ENCODE measurements at regions not wholly inside any gene's neighbourhood (a gene's known extent, or its start where the extent isn't known, plus 50 kb on each side); places are given as distances from the start of the nearest gene placed in this dataset.

DNA sequence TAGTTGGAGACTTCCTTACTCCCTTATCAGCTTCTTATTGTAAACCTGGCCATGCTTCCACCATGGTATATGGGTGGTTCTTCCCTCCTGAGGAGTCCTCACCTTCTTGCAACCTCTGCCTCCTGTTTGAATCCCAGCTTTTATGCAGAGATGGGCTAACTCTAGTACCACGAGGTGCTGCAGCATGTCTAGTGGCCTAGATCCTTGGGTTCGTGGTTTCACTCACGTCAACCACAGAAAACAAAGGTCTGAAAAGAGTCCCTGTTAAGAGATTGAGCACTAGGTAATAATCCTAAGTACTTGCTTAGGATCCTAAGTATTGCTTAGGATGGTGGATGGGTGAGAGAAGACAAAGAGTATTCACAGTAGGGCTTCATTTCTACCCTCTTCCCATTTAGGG is 133.7 kb downstream of the FCRL5 start:
- Histone ChIP-seq H3K9ac (ENCODE audit: extremely low read depth, low read length, poor library complexity, severe bottlenecking) (no peak overlapping the region), H3K27ac (ENCODE audit: low read depth, low read length) (no peak overlapping the region), H3K4me1 (ENCODE audit: control insufficient read depth, insufficient read depth, low read length) (no peaks in the 10 kb centered on the region), H3K9me3 (ENCODE audit: control insufficient read depth, low read length) (peaks cover 3% of the 10 kb centered on the region), H3K4me3 (ENCODE audit: low read length) (no peak overlapping the region), H3K36me3 (ENCODE audit: control insufficient read depth, insufficient read depth, low read length) (no peaks in the 10 kb centered on the region), H3K27me3 (ENCODE audit: control insufficient read depth, insufficient read depth, low read length, poor library complexity, severe bottlenecking) (no peaks in the 10 kb centered on the region)
- TF ChIP-seq, protein P1, sequence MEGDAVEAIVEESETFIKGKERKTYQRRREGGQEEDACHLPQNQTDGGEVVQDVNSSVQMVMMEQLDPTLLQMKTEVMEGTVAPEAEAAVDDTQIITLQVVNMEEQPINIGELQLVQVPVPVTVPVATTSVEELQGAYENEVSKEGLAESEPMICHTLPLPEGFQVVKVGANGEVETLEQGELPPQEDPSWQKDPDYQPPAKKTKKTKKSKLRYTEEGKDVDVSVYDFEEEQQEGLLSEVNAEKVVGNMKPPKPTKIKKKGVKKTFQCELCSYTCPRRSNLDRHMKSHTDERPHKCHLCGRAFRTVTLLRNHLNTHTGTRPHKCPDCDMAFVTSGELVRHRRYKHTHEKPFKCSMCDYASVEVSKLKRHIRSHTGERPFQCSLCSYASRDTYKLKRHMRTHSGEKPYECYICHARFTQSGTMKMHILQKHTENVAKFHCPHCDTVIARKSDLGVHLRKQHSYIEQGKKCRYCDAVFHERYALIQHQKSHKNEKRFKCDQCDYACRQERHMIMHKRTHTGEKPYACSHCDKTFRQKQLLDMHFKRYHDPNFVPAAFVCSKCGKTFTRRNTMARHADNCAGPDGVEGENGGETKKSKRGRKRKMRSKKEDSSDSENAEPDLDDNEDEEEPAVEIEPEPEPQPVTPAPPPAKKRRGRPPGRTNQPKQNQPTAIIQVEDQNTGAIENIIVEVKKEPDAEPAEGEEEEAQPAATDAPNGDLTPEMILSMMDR (conservative IDR thresholded peaks at IDR 0.05): no peak
- H3K36me3 Mint-ChIP-seq (ENCODE audit: low read depth): no peaks in the 10 kb centered on the region
- peaks cover 11% of the 10 kb centered on the region for H3K27me3 Mint-ChIP-seq (ENCODE audit: insufficient read depth)
- H3K27ac Mint-ChIP-seq: no peak overlapping the region
- no peaks in the 10 kb centered on the region for H3K9me3 Mint-ChIP-seq
- WGBS, 2 experiments (ENCODE audit: insufficient coverage in 1 of 2, insufficient read length in 1 of 2): 89 to 100% methylated on average over 1 to 3 of the region's 3 CpGs
- H3K4me1 Mint-ChIP-seq: no peaks in the 10 kb centered on the region
- DNase-seq: no peak
- no peak overlapping the region for H3K4me3 Mint-ChIP-seq

DNA sequence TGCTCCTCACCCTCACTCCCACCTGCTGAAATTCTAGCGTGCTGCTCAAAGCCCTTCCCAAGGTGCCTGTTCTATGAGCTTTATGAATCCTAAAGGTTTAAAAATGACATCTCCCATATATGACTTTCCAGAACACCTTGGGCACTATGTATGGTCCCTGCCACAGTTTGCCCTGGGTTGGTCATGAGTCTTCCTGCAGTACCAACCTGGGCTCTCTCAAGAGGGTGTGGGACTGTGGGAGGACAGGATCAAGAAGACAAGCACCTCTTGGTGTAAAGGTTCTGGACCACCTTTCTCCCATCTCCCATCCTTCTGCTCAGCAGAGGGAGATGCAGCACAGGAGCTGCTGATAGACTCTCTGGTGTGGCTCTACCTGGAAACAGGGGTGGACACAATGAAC is 134.1 kb downstream of the FCRL5 start:
- no peaks in the 10 kb centered on the region for H3K36me3 Mint-ChIP-seq (ENCODE audit: low read depth)
- no peaks in the 10 kb centered on the region for H3K27me3 ChIP-seq (ENCODE audit: control insufficient read depth, insufficient read depth, low read length, poor library complexity, severe bottlenecking)
- no peak overlapping the region for H3K27ac ChIP-seq (ENCODE audit: low read depth, low read length)
- TF ChIP-seq, protein P1 (conservative IDR thresholded peaks at IDR 0.05): no peak
- whole genome bisulfite sequencing, 2 experiments (ENCODE audit: insufficient coverage in 1 of 2, insufficient read length in 1 of 2): 76 to 83% methylated on average over 1 of the region's 1 CpG
- H3K9me3 Mint-ChIP-seq: no peaks in the 10 kb centered on the region
- H3K4me1 Mint-ChIP-seq: no peaks in the 10 kb centered on the region
- H3K4me3 Mint-ChIP-seq: no peak overlapping the region
- H3K4me3 ChIP-seq (ENCODE audit: low read length): no peak overlapping the region
- no peaks in the 10 kb centered on the region for H3K36me3 ChIP-seq (ENCODE audit: control insufficient read depth, insufficient read depth, low read length)
- H3K9me3 ChIP-seq (ENCODE audit: control insufficient read depth, low read length): no peaks in the 10 kb centered on the region
- H3K4me1 ChIP-seq (ENCODE audit: control insufficient read depth, insufficient read depth, low read length): no peaks in the 10 kb centered on the region
- H3K27ac Mint-ChIP-seq: no peak overlapping the region
- peaks cover 14% of the 10 kb centered on the region for H3K27me3 Mint-ChIP-seq (ENCODE audit: insufficient read depth)
- H3K9ac ChIP-seq (ENCODE audit: extremely low read depth, low read length, poor library complexity, severe bottlenecking): no peak overlapping the region
- no peak for DNase-seq

DNA sequence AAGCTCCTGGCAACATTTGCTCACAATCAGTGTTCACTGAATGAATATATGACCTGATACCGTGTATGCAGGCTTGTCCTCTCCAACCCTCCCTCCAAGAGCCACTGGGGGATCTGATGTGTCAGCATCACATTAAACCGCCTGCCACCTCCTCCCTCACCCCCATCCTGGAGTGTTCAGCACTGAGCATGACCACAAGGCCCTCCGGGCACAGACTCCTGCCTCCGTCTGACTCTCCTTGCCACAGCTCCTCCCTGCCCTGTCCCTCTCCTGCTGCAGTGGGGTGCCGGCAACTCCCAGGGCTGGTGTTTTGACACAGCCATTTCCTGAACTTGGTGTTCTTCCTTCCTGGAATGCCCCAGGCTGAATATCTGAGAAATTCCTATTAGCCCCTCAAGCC is 136.7 kb downstream of the FCRL5 start:
- Histone ChIP-seq H3K9me3 (ENCODE audit: control insufficient read depth, low read length) (no peaks in the 10 kb centered on the region), H3K36me3 (ENCODE audit: control insufficient read depth, insufficient read depth, low read length) (no peaks in the 10 kb centered on the region), H3K4me3 (ENCODE audit: low read length) (no peak overlapping the region), H3K27me3 (ENCODE audit: control insufficient read depth, insufficient read depth, low read length, poor library complexity, severe bottlenecking) (no peaks in the 10 kb centered on the region), H3K4me1 (ENCODE audit: control insufficient read depth, insufficient read depth, low read length) (no peaks in the 10 kb centered on the region), H3K9ac (ENCODE audit: extremely low read depth, low read length, poor library complexity, severe bottlenecking) (no peak overlapping the region), H3K27ac (ENCODE audit: low read depth, low read length) (no peak overlapping the region)
- Mint-ChIP-seq H3K4me1 (peaks cover 2% of the 10 kb centered on the region), H3K27ac (no peak overlapping the region), H3K27me3 (ENCODE audit: insufficient read depth) (peaks cover 15% of the 10 kb centered on the region), H3K36me3 (ENCODE audit: low read depth) (no peaks in the 10 kb centered on the region), H3K9me3 (no peaks in the 10 kb centered on the region), H3K4me3 (no peak overlapping the region)
- WGBS, 2 experiments (ENCODE audit: insufficient coverage in 1 of 2, insufficient read length in 1 of 2): 94 to 95% methylated on average over 4 to 5 of the region's 5 CpGs
- no peak for DNase-seq
- TF ChIP-seq, protein P1 (conservative IDR thresholded peaks at IDR 0.05): no peak

Data from endodermal cell (in vitro differentiated cells).